ENCODE measurements at regions not wholly inside any gene's neighbourhood (a gene's known extent, or its start where the extent isn't known, plus 50 kb on each side); places are given as distances from the start of the nearest gene placed in this dataset.

GRCh38 chr2:184026961-184027360 lies 571.4 kb upstream of the ZNF804A start:
- no peaks in the 10 kb centered on the region for H3K4me1 ChIP-seq (replicated peaks)
- DNase-seq (ENCODE audit: low spot score), result no peak
- no peak overlapping the region for H3K4me3 ChIP-seq
- intact Hi-C loops (cut with DNase I), result no loop called here
- 58% methylated on average over 1 of the region's 1 CpG for WGBS
- H3K27me3 ChIP-seq (replicated peaks; ENCODE audit: insufficient read depth), result no peaks in the 10 kb centered on the region
- H3K36me3 ChIP-seq, result no peaks in the 10 kb centered on the region
- TF ChIP-seq POLR2AphosphoS5 (IDR thresholded peaks at IDR 0.05), result no peak
- TF ChIP-seq POLR2A (IDR thresholded peaks at IDR 0.05), result no peak
- no peak for TF ChIP-seq CTCF (IDR thresholded peaks at IDR 0.05)
- no peaks in the 10 kb centered on the region for H3K9me3 ChIP-seq
- H3K27ac ChIP-seq, result no peak overlapping the region

- no peak overlapping the region for H3K4me3 ChIP-seq
- DNase-seq (ENCODE audit: low spot score), result no peak
- H3K36me3 ChIP-seq, result no peaks in the 10 kb centered on the region
- no peaks in the 10 kb centered on the region for H3K4me1 ChIP-seq (replicated peaks)
- H3K9me3 ChIP-seq, result no peaks in the 10 kb centered on the region
- no peak overlapping the region for H3K27ac ChIP-seq
- H3K27me3 ChIP-seq (replicated peaks; ENCODE audit: insufficient read depth), result no peaks in the 10 kb centered on the region
- TF ChIP-seq POLR2A (IDR thresholded peaks at IDR 0.05) (no peak), POLR2AphosphoS5 (IDR thresholded peaks at IDR 0.05) (no peak), CTCF (IDR thresholded peaks at IDR 0.05) (no peak)
- WGBS, result 70% methylated on average over 6 of the region's 6 CpGs
- intact Hi-C loops (cut with DNase I), result no loop called here
Observed at GRCh38 chr2:184030245-184030644, 568.1 kb upstream of the ZNF804A start.

GRCh38 chr2:184030989-184031388 lies 567.3 kb upstream of the ZNF804A start:
- Histone ChIP-seq H3K36me3 (no peaks in the 10 kb centered on the region), H3K27ac (no peak overlapping the region)
- 32% methylated on average over 1 of the region's 1 CpG for WGBS

GRCh38 chr2:184031402-184032147 lies 566.8 kb upstream of the ZNF804A start:
- TF ChIP-seq CTCF (IDR thresholded peaks at IDR 0.05) (no peak), POLR2AphosphoS5 (IDR thresholded peaks at IDR 0.05) (no peak)
- DNase-seq (ENCODE audit: low spot score), result no peak
- intact Hi-C loops (cut with DNase I), result no loop called here
- no peaks in the 10 kb centered on the region for H3K9me3 ChIP-seq
- no peaks in the 10 kb centered on the region for H3K4me1 ChIP-seq (replicated peaks)
- H3K27me3 ChIP-seq (replicated peaks; ENCODE audit: insufficient read depth), result no peaks in the 10 kb centered on the region
- H3K36me3 ChIP-seq, result no peaks in the 10 kb centered on the region
- H3K4me3 ChIP-seq, result no peak overlapping the region
- H3K27ac ChIP-seq, result no peak overlapping the region
- 86% methylated on average over 5 of the region's 5 CpGs for WGBS

More at GRCh38 chr2:184030989-184031388, 567.3 kb upstream of the ZNF804A start:
- intact Hi-C loops (cut with DNase I), result no loop called here
- H3K4me1 ChIP-seq (replicated peaks), result no peaks in the 10 kb centered on the region
- TF ChIP-seq CTCF (IDR thresholded peaks at IDR 0.05), result no peak
- TF ChIP-seq POLR2AphosphoS5 (IDR thresholded peaks at IDR 0.05), result no peak
- no peak for TF ChIP-seq POLR2A (IDR thresholded peaks at IDR 0.05)
- H3K4me3 ChIP-seq, result no peak overlapping the region
- no peaks in the 10 kb centered on the region for H3K9me3 ChIP-seq
- no peaks in the 10 kb centered on the region for H3K27me3 ChIP-seq (replicated peaks; ENCODE audit: insufficient read depth)
- DNase-seq (ENCODE audit: low spot score), result no peak

GRCh38 chr2:184032983-184033382 lies 565.3 kb upstream of the ZNF804A start:
- Histone ChIP-seq H3K9me3 (no peaks in the 10 kb centered on the region), H3K27me3 (replicated peaks; ENCODE audit: insufficient read depth) (no peaks in the 10 kb centered on the region), H3K27ac (no peak overlapping the region), H3K4me1 (replicated peaks) (no peaks in the 10 kb centered on the region), H3K36me3 (no peaks in the 10 kb centered on the region), H3K4me3 (no peak overlapping the region)
- TF ChIP-seq POLR2AphosphoS5 (IDR thresholded peaks at IDR 0.05), result no peak
- TF ChIP-seq CTCF (IDR thresholded peaks at IDR 0.05), result no peak
- TF ChIP-seq POLR2A (IDR thresholded peaks at IDR 0.05), result no peak
- DNase-seq (ENCODE audit: low spot score), result no peak
- 74% methylated on average over 4 of the region's 4 CpGs for WGBS
- intact Hi-C loops (cut with DNase I), result no loop called here
